ENCODE measurements at regions not wholly inside any gene's neighbourhood (a gene's known extent, or its start where the extent isn't known, plus 50 kb on each side); places are given as distances from the start of the nearest gene placed in this dataset.

GRCh38 chr2:128793404-128793803, 474.7 kb upstream of the HS6ST1 start:
- intact Hi-C loops (cut with micrococcal nuclease) = no loop called here
- DNase-seq = no peak
- H3K9me3 Mint-ChIP-seq = peaks cover 7% of the 10 kb centered on the region
- CTCF ChIA-PET = no interaction called here
- H3K27ac Mint-ChIP-seq = no peak overlapping the region
- no peaks in the 10 kb centered on the region for H3K4me1 Mint-ChIP-seq (ENCODE audit: low read depth)
- H3K36me3 Mint-ChIP-seq (ENCODE audit: low read depth) = no peaks in the 10 kb centered on the region
- no peak overlapping the region for H3K4me3 Mint-ChIP-seq
- H3K27me3 Mint-ChIP-seq (ENCODE audit: low read depth) = no peaks in the 10 kb centered on the region

GRCh38 chr2:128794285-128794684, 475.6 kb upstream of the HS6ST1 start:
- no peak for DNase-seq
- no peaks in the 10 kb centered on the region for H3K4me1 Mint-ChIP-seq (ENCODE audit: low read depth)
- no peaks in the 10 kb centered on the region for H3K36me3 Mint-ChIP-seq (ENCODE audit: low read depth)
- H3K27ac Mint-ChIP-seq = no peak overlapping the region
- H3K9me3 Mint-ChIP-seq = no peaks in the 10 kb centered on the region
- no peak overlapping the region for H3K4me3 Mint-ChIP-seq
- intact Hi-C loops (cut with micrococcal nuclease) = no loop called here
- CTCF ChIA-PET = interaction anchor here (0.7 kb wide), 1 partner anchor 379 kb away, joined by 3 read pairs; no protein-coding TSS in a partner anchor
- H3K27me3 Mint-ChIP-seq (ENCODE audit: low read depth) = no peaks in the 10 kb centered on the region

- no peaks in the 10 kb centered on the region for H3K9me3 Mint-ChIP-seq
- no peaks in the 10 kb centered on the region for H3K27me3 Mint-ChIP-seq (ENCODE audit: low read depth)
- H3K4me3 Mint-ChIP-seq = no peak overlapping the region
- intact Hi-C loops (cut with micrococcal nuclease) = no loop called here
- H3K27ac Mint-ChIP-seq = no peak overlapping the region
- CTCF ChIA-PET = no interaction called here
- no peak for DNase-seq
- H3K4me1 Mint-ChIP-seq (ENCODE audit: low read depth) = no peaks in the 10 kb centered on the region
- no peaks in the 10 kb centered on the region for H3K36me3 Mint-ChIP-seq (ENCODE audit: low read depth)
Observed at GRCh38 chr2:128796321-128796720, 477.7 kb upstream of the HS6ST1 start.

- H3K4me1 Mint-ChIP-seq (ENCODE audit: low read depth) = no peaks in the 10 kb centered on the region
- CTCF ChIA-PET = interaction anchor here (1.0 kb wide), 1 partner anchor 11 kb away, joined by 3 read pairs; no protein-coding TSS in a partner anchor
- no peaks in the 10 kb centered on the region for H3K9me3 Mint-ChIP-seq
- H3K4me3 Mint-ChIP-seq = no peak overlapping the region
- H3K36me3 Mint-ChIP-seq (ENCODE audit: low read depth) = no peaks in the 10 kb centered on the region
- no peak for DNase-seq
- intact Hi-C loops (cut with micrococcal nuclease) = no loop called here
- H3K27me3 Mint-ChIP-seq (ENCODE audit: low read depth) = no peaks in the 10 kb centered on the region
- H3K27ac Mint-ChIP-seq = no peak overlapping the region
Observed at GRCh38 chr2:128797092-128797491, 478.4 kb upstream of the HS6ST1 start.

GRCh38 chr2:128797533-128797932, 478.9 kb upstream of the HS6ST1 start:
- DNase-seq = no peak
- intact Hi-C loops (cut with micrococcal nuclease) = no loop called here
- H3K4me1 Mint-ChIP-seq (ENCODE audit: low read depth) = no peaks in the 10 kb centered on the region

GRCh38 chr2:128797937-128798336, 479.3 kb upstream of the HS6ST1 start:
- CTCF ChIA-PET = interaction anchor here (0.6 kb wide), 1 partner anchor 587 kb away, joined by 6 read pairs; no protein-coding TSS in a partner anchor

More at GRCh38 chr2:128797533-128797932, 478.9 kb upstream of the HS6ST1 start:
- Mint-ChIP-seq H3K27me3 (ENCODE audit: low read depth) (no peaks in the 10 kb centered on the region), H3K27ac (no peak overlapping the region), H3K36me3 (ENCODE audit: low read depth) (no peaks in the 10 kb centered on the region), H3K9me3 (no peaks in the 10 kb centered on the region), H3K4me3 (no peak overlapping the region)
- CTCF ChIA-PET = interaction anchor here (1.0 kb wide), 1 partner anchor 10 kb away, joined by 3 read pairs; no protein-coding TSS in a partner anchor

GRCh38 chr2:128798502-128799283, 480.0 kb upstream of the HS6ST1 start:
- CTCF ChIA-PET = interaction anchor here (0.6 kb wide), 1 partner anchor 586 kb away, joined by 6 read pairs; no protein-coding TSS in a partner anchor
- no peak overlapping the region for H3K4me3 Mint-ChIP-seq
- no peaks in the 10 kb centered on the region for H3K27me3 Mint-ChIP-seq (ENCODE audit: low read depth)
- DNase-seq = no peak
- intact Hi-C loops (cut with micrococcal nuclease) = no loop called here
- no peak overlapping the region for H3K27ac Mint-ChIP-seq
- no peaks in the 10 kb centered on the region for H3K4me1 Mint-ChIP-seq (ENCODE audit: low read depth)
- H3K9me3 Mint-ChIP-seq = no peaks in the 10 kb centered on the region
- H3K36me3 Mint-ChIP-seq (ENCODE audit: low read depth) = no peaks in the 10 kb centered on the region

More at GRCh38 chr2:128797937-128798336, 479.3 kb upstream of the HS6ST1 start:
- no peaks in the 10 kb centered on the region for H3K27me3 Mint-ChIP-seq (ENCODE audit: low read depth)
- no peak overlapping the region for H3K27ac Mint-ChIP-seq
- no peak for DNase-seq
- no peaks in the 10 kb centered on the region for H3K4me1 Mint-ChIP-seq (ENCODE audit: low read depth)
- intact Hi-C loops (cut with micrococcal nuclease) = no loop called here
- no peak overlapping the region for H3K4me3 Mint-ChIP-seq
- H3K36me3 Mint-ChIP-seq (ENCODE audit: low read depth) = no peaks in the 10 kb centered on the region
- H3K9me3 Mint-ChIP-seq = no peaks in the 10 kb centered on the region

GRCh38 chr2:128799284-128799552, 480.6 kb upstream of the HS6ST1 start:
- Mint-ChIP-seq H3K4me3 (no peak overlapping the region), H3K27me3 (ENCODE audit: low read depth) (no peaks in the 10 kb centered on the region), H3K9me3 (no peaks in the 10 kb centered on the region), H3K36me3 (ENCODE audit: low read depth) (no peaks in the 10 kb centered on the region), H3K27ac (no peak overlapping the region), H3K4me1 (ENCODE audit: low read depth) (no peaks in the 10 kb centered on the region)
- CTCF ChIA-PET = no interaction called here
- no peak for DNase-seq
- intact Hi-C loops (cut with micrococcal nuclease) = no loop called here

- CTCF ChIA-PET = no interaction called here
Observed at GRCh38 chr2:128799730-128800129, 481.1 kb upstream of the HS6ST1 start.

GRCh38 chr2:128801576-128801975, 482.9 kb upstream of the HS6ST1 start:
- H3K27ac Mint-ChIP-seq = no peak overlapping the region
- H3K36me3 Mint-ChIP-seq (ENCODE audit: low read depth) = no peaks in the 10 kb centered on the region
- H3K4me3 Mint-ChIP-seq = no peak overlapping the region
- intact Hi-C loops (cut with micrococcal nuclease) = no loop called here
- DNase-seq = no peak
- CTCF ChIA-PET = no interaction called here
- H3K9me3 Mint-ChIP-seq = no peaks in the 10 kb centered on the region
- H3K27me3 Mint-ChIP-seq (ENCODE audit: low read depth) = no peaks in the 10 kb centered on the region
- no peaks in the 10 kb centered on the region for H3K4me1 Mint-ChIP-seq (ENCODE audit: low read depth)

More at GRCh38 chr2:128799730-128800129, 481.1 kb upstream of the HS6ST1 start:
- DNase-seq = no peak
- Mint-ChIP-seq H3K4me3 (no peak overlapping the region), H3K36me3 (ENCODE audit: low read depth) (no peaks in the 10 kb centered on the region), H3K4me1 (ENCODE audit: low read depth) (no peaks in the 10 kb centered on the region), H3K27ac (no peak overlapping the region), H3K27me3 (ENCODE audit: low read depth) (no peaks in the 10 kb centered on the region), H3K9me3 (no peaks in the 10 kb centered on the region)
- intact Hi-C loops (cut with micrococcal nuclease) = no loop called here

- CTCF ChIA-PET = no interaction called here
Observed at GRCh38 chr2:128803222-128803621, 484.6 kb upstream of the HS6ST1 start.

GRCh38 chr2:128805237-128805636, 486.6 kb upstream of the HS6ST1 start:
- Mint-ChIP-seq H3K27me3 (ENCODE audit: low read depth) (peaks cover 2% of the 10 kb centered on the region), H3K27ac (no peak overlapping the region), H3K4me3 (no peak overlapping the region), H3K36me3 (ENCODE audit: low read depth) (no peaks in the 10 kb centered on the region), H3K4me1 (ENCODE audit: low read depth) (no peaks in the 10 kb centered on the region), H3K9me3 (no peaks in the 10 kb centered on the region)
- no peak for DNase-seq
- intact Hi-C loops (cut with micrococcal nuclease) = no loop called here
- CTCF ChIA-PET = no interaction called here

More at GRCh38 chr2:128803222-128803621, 484.6 kb upstream of the HS6ST1 start:
- Mint-ChIP-seq H3K36me3 (ENCODE audit: low read depth) (no peaks in the 10 kb centered on the region), H3K27me3 (ENCODE audit: low read depth) (no peaks in the 10 kb centered on the region), H3K9me3 (no peaks in the 10 kb centered on the region), H3K4me1 (ENCODE audit: low read depth) (no peaks in the 10 kb centered on the region), H3K4me3 (no peak overlapping the region), H3K27ac (no peak overlapping the region)
- intact Hi-C loops (cut with micrococcal nuclease) = no loop called here
- DNase-seq = no peak

GRCh38 chr2:128805918-128806317, 487.2 kb upstream of the HS6ST1 start:
- Mint-ChIP-seq H3K9me3 (no peaks in the 10 kb centered on the region), H3K4me1 (ENCODE audit: low read depth) (no peaks in the 10 kb centered on the region), H3K4me3 (no peak overlapping the region), H3K27ac (no peak overlapping the region), H3K36me3 (ENCODE audit: low read depth) (no peaks in the 10 kb centered on the region), H3K27me3 (ENCODE audit: low read depth) (peaks cover 2% of the 10 kb centered on the region)
- intact Hi-C loops (cut with micrococcal nuclease) = no loop called here
- no peak for DNase-seq
- CTCF ChIA-PET = no interaction called here

Data from activated naive CD4-positive, alpha-beta T cell treated with anti-CD3 and anti-CD28 coated beads for 36 hours (primary cell).